ENCODE measurements at regions not wholly inside any gene's neighbourhood (a gene's known extent, or its start where the extent isn't known, plus 50 kb on each side); places are given as distances from the start of the nearest gene placed in this dataset.

DNA sequence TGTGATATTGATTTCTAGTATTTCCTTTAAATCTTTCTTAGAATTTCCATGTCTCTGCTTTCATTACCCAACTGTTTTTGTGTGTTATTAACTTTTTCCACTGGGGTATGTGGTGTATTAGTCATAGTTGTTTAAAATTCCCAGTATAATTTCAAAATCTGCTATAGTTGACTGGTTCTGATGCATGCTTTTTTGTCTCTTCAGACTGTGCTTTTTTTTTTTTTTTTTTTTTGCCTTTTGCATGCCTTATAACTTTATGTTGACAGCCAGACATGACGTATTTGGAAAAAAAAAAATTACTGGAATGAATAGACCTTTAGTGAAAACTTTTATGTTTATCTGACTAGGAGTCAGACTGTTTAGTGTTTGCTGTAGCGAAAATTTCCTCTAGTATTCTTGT, 580.4 kb downstream of the ANKRD50 start:
- TF ChIP-seq CTCF (IDR thresholded peaks at IDR 0.05), result no peak
- TF ChIP-seq POLR2A (IDR thresholded peaks at IDR 0.05), result no peak
- TF ChIP-seq POLR2AphosphoS5 (IDR thresholded peaks at IDR 0.05), result no peak
- TF ChIP-seq EP300 (IDR thresholded peaks at IDR 0.05), result no peak

All from upper lobe of left lung (tissue), 4 donors.